ENCODE measurements at regions not wholly inside any gene's neighbourhood (a gene's known extent, or its start where the extent isn't known, plus 50 kb on each side); places are given as distances from the start of the nearest gene placed in this dataset.

DNA sequence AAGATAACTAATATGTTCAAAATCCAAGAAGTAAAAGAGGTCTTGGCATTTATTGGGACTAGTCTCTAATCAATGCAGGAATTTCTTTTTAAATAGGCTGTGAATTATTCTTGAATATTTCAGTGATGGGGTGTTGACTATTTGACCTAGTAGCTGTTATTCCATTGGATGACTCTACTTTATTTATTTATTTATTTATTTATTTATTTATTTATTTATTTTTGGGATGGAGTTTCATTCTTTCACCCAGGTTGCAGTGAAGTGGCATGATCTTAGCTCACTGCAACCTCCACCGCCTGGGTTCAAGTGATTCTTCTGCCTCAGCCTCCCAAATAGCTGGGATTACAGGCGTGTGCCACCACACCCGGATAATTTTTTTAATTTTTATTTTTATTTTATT is 1227.8 kb downstream of the ZPLD1 start:
- Histone ChIP-seq H3K56ac (replicated peaks; ENCODE audit: insufficient read length, low read depth, low read length) (no peak overlapping the region), H3K23ac (ENCODE audit: insufficient read length) (no peak overlapping the region), H4K5ac (ENCODE audit: insufficient read length, low read depth, low read length) (no peak overlapping the region), H3K4ac (replicated peaks; ENCODE audit: insufficient read length, low read depth, low read length) (no peak overlapping the region), H2AK5ac (ENCODE audit: low read depth, low read length) (no peak overlapping the region), H3K14ac (ENCODE audit: insufficient read length) (no peak overlapping the region), H3K4me1 (replicated peaks in 1 of 4; ENCODE audit: control insufficient read depth in 3 of 4, insufficient read depth in 4 of 4, low read length in 3 of 4) (no peaks in the 10 kb centered on the region), H2BK120ac (replicated peaks; ENCODE audit: low read depth, low read length) (no peak overlapping the region), H3K23me2 (ENCODE audit: low read depth, low read length) (no peaks in the 10 kb centered on the region), H4K20me1 (replicated peaks in 1 of 2; ENCODE audit: control insufficient read depth in 1 of 2, insufficient read depth in 2 of 2, low read length in 2 of 2) (no peaks in the 10 kb centered on the region), H3K27ac (ENCODE audit: low read depth, low read length) (no peak overlapping the region), H3K79me2 (ENCODE audit: control insufficient read depth in 1 of 2, insufficient read depth in 2 of 2, low read length in 2 of 2) (no peaks in the 10 kb centered on the region), H3K18ac (ENCODE audit: extremely low read depth, low read length) (no peak overlapping the region), H3K4me2 (ENCODE audit: insufficient read depth in 1 of 2, low read depth in 2 of 2, low read length in 2 of 2) (no peak overlapping the region), H3K79me1 (ENCODE audit: low read depth, low read length) (no peaks in the 10 kb centered on the region), H3K9ac (replicated peaks in 1 of 4; ENCODE audit: extremely low read depth in 1 of 4, low read depth in 3 of 4, low read length in 3 of 4) (no peak overlapping the region), H2BK20ac (ENCODE audit: low read length) (no peak overlapping the region), H3K4me3 (ENCODE audit: extremely low read depth in 1 of 4, insufficient read depth in 2 of 4, low read depth in 3 of 4, low read length in 4 of 4) (no peak overlapping the region), H2BK15ac (ENCODE audit: low read length) (no peak overlapping the region), H2AFZ (ENCODE audit: low read length) (no peak overlapping the region), H2BK5ac (ENCODE audit: low read depth, low read length) (no peak overlapping the region), H3K36me3 (ENCODE audit: control insufficient read depth in 2 of 4, insufficient read depth in 4 of 4, low read length in 3 of 4) (no peaks in the 10 kb centered on the region), H4K8ac (ENCODE audit: extremely low read depth, insufficient read depth, low read length) (no peak overlapping the region), H3K9me3 (ENCODE audit: insufficient read depth in 2 of 2, low read depth in 1 of 2, low read length in 1 of 2) (no peaks in the 10 kb centered on the region), H4K91ac (replicated peaks; ENCODE audit: insufficient read length, low read length) (no peak overlapping the region), H3K27me3 (replicated peaks in 1 of 4; ENCODE audit: control insufficient read depth in 3 of 4, extremely low read depth in 1 of 4, insufficient read depth in 3 of 4, low read length in 3 of 4) (no peaks in the 10 kb centered on the region), H2BK12ac (ENCODE audit: low read depth, low read length) (no peak overlapping the region)
- no peak for TF ChIP-seq KDM5A (IDR thresholded peaks at IDR 0.05; ENCODE audit: low read length)
- no peak for TF ChIP-seq SP4 (IDR thresholded peaks at IDR 0.05; ENCODE audit: low read length)
- TF ChIP-seq TEAD4 (IDR thresholded peaks at IDR 0.05; ENCODE audit: low read depth, low read length) = no peak
- TF ChIP-seq TCF12 (IDR thresholded peaks at IDR 0.05; ENCODE audit: low read depth, low read length) = no peak
- TF ChIP-seq FOSL1 (IDR thresholded peaks at IDR 0.05; ENCODE audit: insufficient read depth, low read depth, low read length) = no peak
- TF ChIP-seq, protein P1, sequence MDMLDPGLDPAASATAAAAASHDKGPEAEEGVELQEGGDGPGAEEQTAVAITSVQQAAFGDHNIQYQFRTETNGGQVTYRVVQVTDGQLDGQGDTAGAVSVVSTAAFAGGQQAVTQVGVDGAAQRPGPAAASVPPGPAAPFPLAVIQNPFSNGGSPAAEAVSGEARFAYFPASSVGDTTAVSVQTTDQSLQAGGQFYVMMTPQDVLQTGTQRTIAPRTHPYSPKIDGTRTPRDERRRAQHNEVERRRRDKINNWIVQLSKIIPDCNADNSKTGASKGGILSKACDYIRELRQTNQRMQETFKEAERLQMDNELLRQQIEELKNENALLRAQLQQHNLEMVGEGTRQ (IDR thresholded peaks at IDR 0.05; ENCODE audit: low read length) = no peak
- TF ChIP-seq SIRT6 (IDR thresholded peaks at IDR 0.05; ENCODE audit: low read length) = no peak
- TF ChIP-seq BCL11A (IDR thresholded peaks at IDR 0.05; ENCODE audit: low read depth in 2 of 2, low read length in 2 of 2) = no peak
- TF ChIP-seq CTBP2 (IDR thresholded peaks at IDR 0.05; ENCODE audit: borderline replicate concordance, insufficient read depth, insufficient read length, low read length) = no peak
- TF ChIP-seq CEBPB (IDR thresholded peaks at IDR 0.05; ENCODE audit: low read depth, low read length) = no peak
- TF ChIP-seq HDAC2 (IDR thresholded peaks at IDR 0.05; ENCODE audit: borderline replicate concordance in 1 of 2, low read depth in 2 of 2, low read length in 2 of 2) = no peak
- TF ChIP-seq CBX8 (IDR thresholded peaks at IDR 0.05; ENCODE audit: borderline replicate concordance, low read depth, low read length) = no peak
- CTCF ChIA-PET (ENCODE audit: partially characterized antibody) = interaction anchor here (1.0 to 2.2 kb wide), 2 partner anchors 16 to 28 kb away, joined by 3 to 6 read pairs; no protein-coding TSS in a partner anchor
- FAIRE-seq (no peak), DNase-seq (ENCODE audit: low read depth in 1 of 2, low spot score in 2 of 2) (no peak)
- POLR2A ChIA-PET (ENCODE audit: partially characterized antibody) = no interaction called here
- WGBS, 2 experiments (ENCODE audit: extremely low coverage in 1 of 2, insufficient coverage in 1 of 2, insufficient read length in 1 of 2, insufficient replicate concordance in 2 of 2, low coverage in 1 of 2, low lambda C conversion rate in 2 of 2, missing lambda C conversion rate in 1 of 2) = 93% methylated on average over 3 of the region's 3 CpGs; no CpG with 5 or more reads in 1 of the 2 experiments
